SH-SY5Y (cell line): ENCODE measurements at regions not wholly inside any gene's neighbourhood (a gene's known extent, or its start where the extent isn't known, plus 50 kb on each side); places are given as distances from the start of the nearest gene placed in this dataset.

Experiments used
- GATA2 ChIP-seq: IDR thresholded peaks from 2 replicates; pipeline ENCODE4 v1.6.1; 2011; ENCODE audit warnings: mild to moderate bottlenecking, low read depth, low read length
- GATA3 ChIP-seq: IDR thresholded peaks from 2 replicates; pipeline ENCODE4 v1.6.1; 2011; ENCODE audit warnings: low read depth, mild to moderate bottlenecking, low read length, moderate library complexity

- TF ChIP-seq GATA2, result no peak
- TF ChIP-seq GATA3, result no peak
Measured at GRCh38 chr7:39810204-39810642, 139.8 kb upstream of the CDK13 start.
